ENCODE measurements at regions not wholly inside any gene's neighbourhood (a gene's known extent, or its start where the extent isn't known, plus 50 kb on each side); places are given as distances from the start of the nearest gene placed in this dataset.

GRCh38 chr6:4382362-4382853 is 247.0 kb upstream of the ECI2 start:
- in situ Hi-C loops (cut with MboI; ENCODE audit: low sequenced_read_pairs, unreplicated experiment): no loop called here
- no peak for TF ChIP-seq CTCF (IDR thresholded peaks at IDR 0.05; ENCODE audit: borderline replicate concordance, control extremely low read depth, extremely low read depth, insufficient read depth, missing control alignments)
- DNase-seq (ENCODE audit: low spot score): no peak

GRCh38 chr6:4381381-4381780 is 246.0 kb upstream of the ECI2 start:
- no peak for TF ChIP-seq CTCF (IDR thresholded peaks at IDR 0.05; ENCODE audit: borderline replicate concordance, control extremely low read depth, extremely low read depth, insufficient read depth, missing control alignments)
- in situ Hi-C loops (cut with MboI; ENCODE audit: low sequenced_read_pairs, unreplicated experiment): no loop called here
- no peak for DNase-seq (ENCODE audit: low spot score)

- no peak for DNase-seq (ENCODE audit: low spot score)
- TF ChIP-seq CTCF (IDR thresholded peaks at IDR 0.05; ENCODE audit: borderline replicate concordance, control extremely low read depth, extremely low read depth, insufficient read depth, missing control alignments): no peak
- in situ Hi-C loops (cut with MboI; ENCODE audit: low sequenced_read_pairs, unreplicated experiment): no loop called here
These were observed 245.5 kb upstream of the ECI2 start for GRCh38 chr6:4380881-4381281.

- in situ Hi-C loops (cut with MboI; ENCODE audit: low sequenced_read_pairs, unreplicated experiment): no loop called here
- no peak for DNase-seq (ENCODE audit: low spot score)
- no peak for TF ChIP-seq CTCF (IDR thresholded peaks at IDR 0.05; ENCODE audit: borderline replicate concordance, control extremely low read depth, extremely low read depth, insufficient read depth, missing control alignments)
These were observed 244.6 kb upstream of the ECI2 start for GRCh38 chr6:4379958-4380357.

GRCh38 chr6:4378319-4378996 is 243.1 kb upstream of the ECI2 start:
- no peak for TF ChIP-seq CTCF (IDR thresholded peaks at IDR 0.05; ENCODE audit: borderline replicate concordance, control extremely low read depth, extremely low read depth, insufficient read depth, missing control alignments)
- in situ Hi-C loops (cut with MboI; ENCODE audit: low sequenced_read_pairs, unreplicated experiment): no loop called here
- no peak for DNase-seq (ENCODE audit: low spot score)

- DNase-seq (ENCODE audit: low spot score): no peak
- in situ Hi-C loops (cut with MboI; ENCODE audit: low sequenced_read_pairs, unreplicated experiment): no loop called here
These were observed 242.2 kb upstream of the ECI2 start for GRCh38 chr6:4377603-4378002.

More at GRCh38 chr6:4377603-4378002, 242.2 kb upstream of the ECI2 start:
- TF ChIP-seq CTCF (IDR thresholded peaks at IDR 0.05; ENCODE audit: borderline replicate concordance, control extremely low read depth, extremely low read depth, insufficient read depth, missing control alignments): no peak
